SK-N-SH treated with all-trans-retinoic acid at 6 μM for 48 hours (cell line): ENCODE measurements at regions not wholly inside any gene's neighbourhood (a gene's known extent, or its start where the extent isn't known, plus 50 kb on each side); places are given as distances from the start of the nearest gene placed in this dataset.

Experiments used
- ATAC-seq: fragments of 200-7000 bp; cut with Tn5 transposase; 3 replicates; pipeline ENCODE4 v1.9.1; 2020; ENCODE audit warnings: mild to moderate bottlenecking, moderate library complexity
- ARNTL ChIP-seq: fragments of 450-650 bp; formaldehyde crosslinking; IDR thresholded peaks from 2 replicates; pipeline ENCODE4 v1.5.0; 2020; ENCODE audit warnings: low read depth, mild to moderate bottlenecking, moderate library complexity, borderline replicate concordance
- BACH2 ChIP-seq: fragments of 250-450 bp; sonication (Bioruptor Pico); IDR thresholded peaks from 2 replicates; pipeline ENCODE4 v1.9.0; 2021; ENCODE audit warnings: mild to moderate bottlenecking, borderline replicate concordance
- CSDC2 ChIP-seq: fragments of 250-450 bp; sonication (Bioruptor Pico); IDR thresholded peaks from 2 replicates; pipeline ENCODE4 v1.5.0; 2020; ENCODE audit warnings: mild to moderate bottlenecking, moderate library complexity
- ESRRG ChIP-seq: fragments of 250-450 bp; sonication (Bioruptor Pico); IDR thresholded peaks from 2 replicates; pipeline ENCODE4 v1.6.1; 2021; ENCODE audit warnings: mild to moderate bottlenecking
- GLIS3 ChIP-seq: fragments of 250-450 bp; sonication (Bioruptor Pico); IDR thresholded peaks from 2 replicates; pipeline ENCODE4 v1.5.0; 2020; ENCODE audit warnings: mild to moderate bottlenecking, moderate library complexity
- ISL1 ChIP-seq: fragments of 250-450 bp; sonication (Bioruptor Pico); IDR thresholded peaks from 2 replicates; pipeline ENCODE4 v2.1.2; 2022; ENCODE audit warnings: mild to moderate bottlenecking, moderate library complexity
- OSR1 ChIP-seq: fragments of 250-450 bp; sonication (Bioruptor Pico); IDR thresholded peaks from 2 replicates; pipeline ENCODE4 v1.8.0; 2022; ENCODE audit warnings: moderate library complexity, mild to moderate bottlenecking, inconsistent platforms
- RARB ChIP-seq: fragments of 250-450 bp; sonication (Bioruptor Pico); IDR thresholded peaks from 2 replicates; pipeline ENCODE4 v1.8.0; 2021; ENCODE audit warnings: mild to moderate bottlenecking, moderate library complexity
- TCF4 ChIP-seq: fragments of 250-450 bp; sonication (Bioruptor Pico); IDR thresholded peaks from 2 replicates; pipeline ENCODE4 v1.8.0; 2021; ENCODE audit warnings: mild to moderate bottlenecking, moderate library complexity, borderline replicate concordance
- TOX ChIP-seq: fragments of 250-450 bp; sonication (Bioruptor Pico); IDR thresholded peaks from 2 replicates; pipeline ENCODE4 v1.8.0; 2021; ENCODE audit warnings: mild to moderate bottlenecking, moderate library complexity, borderline replicate concordance
- ZC3H10 ChIP-seq: fragments of 250-450 bp; sonication (Bioruptor Pico); IDR thresholded peaks from 2 replicates; pipeline ENCODE4 v1.5.1; 2021; ENCODE audit warnings: mild to moderate bottlenecking, moderate library complexity
- ZFP3 ChIP-seq: fragments of 250-450 bp; sonication (Bioruptor Pico); IDR thresholded peaks from 2 replicates; pipeline ENCODE4 v1.5.0; 2020; ENCODE audit warnings: mild to moderate bottlenecking, moderate library complexity
- ZFP30 ChIP-seq: fragments of 450-650 bp; formaldehyde crosslinking; IDR thresholded peaks from 2 replicates; pipeline ENCODE4 v1.5.0; 2022; ENCODE audit warnings: mild to moderate bottlenecking, moderate library complexity
- ZNF565 ChIP-seq: fragments of 450-650 bp; formaldehyde crosslinking; conservative IDR thresholded peaks from 2 replicates; pipeline ENCODE4 v1.5.0; 2020; ENCODE audit warnings: low read depth, mild to moderate bottlenecking, moderate library complexity
- ZNF70 ChIP-seq: fragments of 450-650 bp; formaldehyde crosslinking; IDR thresholded peaks from 2 replicates; pipeline ENCODE4 v1.5.0; 2020; ENCODE audit warnings: mild to moderate bottlenecking, moderate library complexity
- ZNF8 ChIP-seq: fragments of 450-650 bp; formaldehyde crosslinking; IDR thresholded peaks from 2 replicates; pipeline ENCODE4 v1.5.0; 2020; ENCODE audit warnings: mild to moderate bottlenecking, moderate library complexity
- TF ChIP-seq, protein P1 (sequence below): fragments of 250-450 bp; sonication (Bioruptor Pico); IDR thresholded peaks from 2 replicates; pipeline ENCODE4 v1.5.1; 2020; ENCODE audit warnings: low read depth, mild to moderate bottlenecking, moderate library complexity
- TF ChIP-seq, protein P2 (sequence below): fragments of 250-450 bp; sonication (Bioruptor Pico); IDR thresholded peaks from 2 replicates; pipeline ENCODE4 v1.8.0; 2020; ENCODE audit warnings: mild to moderate bottlenecking, moderate library complexity, borderline replicate concordance
- TF ChIP-seq, protein P3 (sequence below): fragments of 250-450 bp; sonication (Bioruptor Pico); IDR thresholded peaks from 2 replicates; pipeline ENCODE4 v1.8.0; 2021; ENCODE audit warnings: low read depth, mild to moderate bottlenecking, moderate library complexity, borderline replicate concordance
- TF ChIP-seq, protein P4 (sequence below): fragments of 250-450 bp; sonication (Bioruptor Pico); IDR thresholded peaks from 2 replicates; pipeline ENCODE4 v1.5.0; 2020; ENCODE audit warnings: mild to moderate bottlenecking, moderate library complexity

DNA sequence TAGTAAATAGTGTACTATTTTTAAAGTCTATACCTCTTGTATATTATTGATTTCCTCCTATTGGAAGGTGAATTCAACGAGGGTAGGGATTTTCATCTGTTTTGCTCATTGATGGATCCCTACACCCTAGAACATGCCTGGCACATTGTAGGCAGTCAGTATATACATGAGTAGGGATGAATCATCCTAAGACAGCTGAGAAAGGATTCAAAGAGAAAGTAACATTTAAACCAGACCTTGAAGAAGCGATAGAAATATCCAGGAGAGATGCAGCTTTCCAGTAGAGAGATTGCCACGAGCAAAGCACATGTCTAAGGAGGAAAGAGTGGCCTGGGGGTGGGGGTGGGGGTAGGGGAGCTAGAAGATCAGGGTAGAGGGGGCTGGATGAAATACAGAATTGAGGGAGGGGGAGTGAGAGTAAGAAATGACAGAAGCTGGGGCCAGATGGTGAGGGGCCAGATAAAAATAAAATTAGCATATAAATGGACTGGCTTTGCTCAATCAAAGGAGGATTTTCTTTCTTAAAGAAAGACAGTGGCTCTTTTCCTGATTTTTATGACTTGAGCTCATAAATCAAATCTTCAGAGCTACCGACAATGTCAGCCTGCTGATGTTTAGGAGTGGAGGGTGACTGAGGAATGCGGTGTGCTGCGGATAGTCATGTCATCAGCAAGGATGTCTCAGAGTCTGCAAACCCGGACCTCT is 168.2 kb downstream of the SAMD5 start:
- no peak for ATAC-seq
- TF ChIP-seq OSR1 (CRISPR knock-in tag) (no peak), GLIS3 (CRISPR knock-in tag) (no peak), ISL1 (CRISPR knock-in tag) (no peak), ZFP3 (CRISPR knock-in tag) (no peak), ZC3H10 (CRISPR knock-in tag) (no peak), ARNTL (no peak)
- TF ChIP-seq, protein P1, sequence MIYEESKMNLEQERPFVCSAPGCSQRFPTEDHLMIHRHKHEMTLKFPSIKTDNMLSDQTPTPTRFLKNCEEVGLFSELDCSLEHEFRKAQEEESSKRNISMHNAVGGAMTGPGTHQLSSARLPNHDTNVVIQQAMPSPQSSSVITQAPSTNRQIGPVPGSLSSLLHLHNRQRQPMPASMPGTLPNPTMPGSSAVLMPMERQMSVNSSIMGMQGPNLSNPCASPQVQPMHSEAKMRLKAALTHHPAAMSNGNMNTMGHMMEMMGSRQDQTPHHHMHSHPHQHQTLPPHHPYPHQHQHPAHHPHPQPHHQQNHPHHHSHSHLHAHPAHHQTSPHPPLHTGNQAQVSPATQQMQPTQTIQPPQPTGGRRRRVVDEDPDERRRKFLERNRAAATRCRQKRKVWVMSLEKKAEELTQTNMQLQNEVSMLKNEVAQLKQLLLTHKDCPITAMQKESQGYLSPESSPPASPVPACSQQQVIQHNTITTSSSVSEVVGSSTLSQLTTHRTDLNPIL (CRISPR knock-in tag), result no peak
- TF ChIP-seq, protein P2, sequence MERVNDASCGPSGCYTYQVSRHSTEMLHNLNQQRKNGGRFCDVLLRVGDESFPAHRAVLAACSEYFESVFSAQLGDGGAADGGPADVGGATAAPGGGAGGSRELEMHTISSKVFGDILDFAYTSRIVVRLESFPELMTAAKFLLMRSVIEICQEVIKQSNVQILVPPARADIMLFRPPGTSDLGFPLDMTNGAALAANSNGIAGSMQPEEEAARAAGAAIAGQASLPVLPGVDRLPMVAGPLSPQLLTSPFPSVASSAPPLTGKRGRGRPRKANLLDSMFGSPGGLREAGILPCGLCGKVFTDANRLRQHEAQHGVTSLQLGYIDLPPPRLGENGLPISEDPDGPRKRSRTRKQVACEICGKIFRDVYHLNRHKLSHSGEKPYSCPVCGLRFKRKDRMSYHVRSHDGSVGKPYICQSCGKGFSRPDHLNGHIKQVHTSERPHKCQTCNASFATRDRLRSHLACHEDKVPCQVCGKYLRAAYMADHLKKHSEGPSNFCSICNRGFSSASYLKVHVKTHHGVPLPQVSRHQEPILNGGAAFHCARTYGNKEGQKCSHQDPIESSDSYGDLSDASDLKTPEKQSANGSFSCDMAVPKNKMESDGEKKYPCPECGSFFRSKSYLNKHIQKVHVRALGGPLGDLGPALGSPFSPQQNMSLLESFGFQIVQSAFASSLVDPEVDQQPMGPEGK (CRISPR knock-in tag), result no peak

DNA sequence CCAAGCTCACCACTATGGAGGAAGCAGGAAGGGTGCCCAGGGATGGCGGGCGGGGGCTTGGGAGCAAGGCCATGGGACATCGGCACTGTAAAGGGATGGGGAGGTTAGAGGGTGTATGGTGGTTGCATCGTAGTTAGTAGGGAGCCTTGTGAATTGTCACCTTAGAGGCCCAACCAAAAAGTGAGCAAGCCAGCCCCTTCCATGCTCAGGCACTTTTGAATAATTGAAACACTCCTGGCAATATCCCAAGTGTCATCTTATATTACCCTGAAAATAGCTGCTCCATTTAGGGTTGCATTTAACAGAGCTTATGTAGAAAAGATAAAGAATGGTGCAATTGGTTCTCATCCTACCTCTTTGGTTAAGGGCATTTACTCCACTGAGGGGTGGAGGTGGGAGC is 169.2 kb downstream of the SAMD5 start:
- ATAC-seq, result no peak
- TF ChIP-seq OSR1 (CRISPR knock-in tag) (no peak), CSDC2 (CRISPR knock-in tag) (no peak), ZFP30 (no peak), TOX (no peak), ESRRG (CRISPR knock-in tag) (no peak), ZFP3 (CRISPR knock-in tag) (no peak), ISL1 (CRISPR knock-in tag) (no peak), ZC3H10 (CRISPR knock-in tag) (no peak)

DNA sequence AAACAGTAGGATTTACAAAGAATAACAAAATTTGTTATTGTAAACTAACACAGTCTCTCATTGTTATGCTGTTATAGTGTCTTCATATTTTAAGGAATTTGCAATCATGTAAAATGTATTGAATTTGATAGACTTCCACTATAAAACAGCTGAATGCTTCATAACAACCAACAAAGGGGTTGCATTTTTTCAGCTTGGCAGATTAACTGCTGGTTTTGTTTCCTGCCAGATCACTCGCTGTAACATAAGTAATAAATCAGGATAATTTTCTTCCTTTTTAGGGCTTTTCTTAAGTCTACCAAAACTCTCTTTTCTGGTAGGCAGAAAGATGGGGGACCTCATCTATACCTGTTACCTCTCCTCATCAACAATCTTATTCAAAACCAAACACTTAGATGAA is 169.8 kb downstream of the SAMD5 start:
- TF ChIP-seq ZNF8 (CRISPR knock-in tag) (no peak), CSDC2 (CRISPR knock-in tag) (no peak), OSR1 (CRISPR knock-in tag) (no peak), GLIS3 (CRISPR knock-in tag) (no peak), ARNTL (no peak), ISL1 (CRISPR knock-in tag) (no peak), ZFP3 (CRISPR knock-in tag) (no peak), TCF4 (CRISPR knock-in tag) (no peak), ZC3H10 (CRISPR knock-in tag) (no peak), BACH2 (no peak)
- TF ChIP-seq, protein P3, sequence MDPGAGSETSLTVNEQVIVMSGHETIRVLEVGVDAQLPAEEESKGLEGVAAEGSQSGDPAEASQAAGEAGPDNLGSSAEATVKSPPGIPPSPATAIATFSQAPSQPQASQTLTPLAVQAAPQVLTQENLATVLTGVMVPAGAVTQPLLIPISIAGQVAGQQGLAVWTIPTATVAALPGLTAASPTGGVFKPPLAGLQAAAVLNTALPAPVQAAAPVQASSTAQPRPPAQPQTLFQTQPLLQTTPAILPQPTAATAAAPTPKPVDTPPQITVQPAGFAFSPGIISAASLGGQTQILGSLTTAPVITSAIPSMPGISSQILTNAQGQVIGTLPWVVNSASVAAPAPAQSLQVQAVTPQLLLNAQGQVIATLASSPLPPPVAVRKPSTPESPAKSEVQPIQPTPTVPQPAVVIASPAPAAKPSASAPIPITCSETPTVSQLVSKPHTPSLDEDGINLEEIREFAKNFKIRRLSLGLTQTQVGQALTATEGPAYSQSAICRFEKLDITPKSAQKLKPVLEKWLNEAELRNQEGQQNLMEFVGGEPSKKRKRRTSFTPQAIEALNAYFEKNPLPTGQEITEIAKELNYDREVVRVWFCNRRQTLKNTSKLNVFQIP (CRISPR knock-in tag), result no peak
- TF ChIP-seq, protein P1 (CRISPR knock-in tag), result no peak
- TF ChIP-seq, protein P4, sequence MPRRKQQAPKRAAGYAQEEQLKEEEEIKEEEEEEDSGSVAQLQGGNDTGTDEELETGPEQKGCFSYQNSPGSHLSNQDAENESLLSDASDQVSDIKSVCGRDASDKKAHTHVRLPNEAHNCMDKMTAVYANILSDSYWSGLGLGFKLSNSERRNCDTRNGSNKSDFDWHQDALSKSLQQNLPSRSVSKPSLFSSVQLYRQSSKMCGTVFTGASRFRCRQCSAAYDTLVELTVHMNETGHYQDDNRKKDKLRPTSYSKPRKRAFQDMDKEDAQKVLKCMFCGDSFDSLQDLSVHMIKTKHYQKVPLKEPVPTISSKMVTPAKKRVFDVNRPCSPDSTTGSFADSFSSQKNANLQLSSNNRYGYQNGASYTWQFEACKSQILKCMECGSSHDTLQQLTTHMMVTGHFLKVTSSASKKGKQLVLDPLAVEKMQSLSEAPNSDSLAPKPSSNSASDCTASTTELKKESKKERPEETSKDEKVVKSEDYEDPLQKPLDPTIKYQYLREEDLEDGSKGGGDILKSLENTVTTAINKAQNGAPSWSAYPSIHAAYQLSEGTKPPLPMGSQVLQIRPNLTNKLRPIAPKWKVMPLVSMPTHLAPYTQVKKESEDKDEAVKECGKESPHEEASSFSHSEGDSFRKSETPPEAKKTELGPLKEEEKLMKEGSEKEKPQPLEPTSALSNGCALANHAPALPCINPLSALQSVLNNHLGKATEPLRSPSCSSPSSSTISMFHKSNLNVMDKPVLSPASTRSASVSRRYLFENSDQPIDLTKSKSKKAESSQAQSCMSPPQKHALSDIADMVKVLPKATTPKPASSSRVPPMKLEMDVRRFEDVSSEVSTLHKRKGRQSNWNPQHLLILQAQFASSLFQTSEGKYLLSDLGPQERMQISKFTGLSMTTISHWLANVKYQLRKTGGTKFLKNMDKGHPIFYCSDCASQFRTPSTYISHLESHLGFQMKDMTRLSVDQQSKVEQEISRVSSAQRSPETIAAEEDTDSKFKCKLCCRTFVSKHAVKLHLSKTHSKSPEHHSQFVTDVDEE (CRISPR knock-in tag), result no peak
- ATAC-seq, result no peak

DNA sequence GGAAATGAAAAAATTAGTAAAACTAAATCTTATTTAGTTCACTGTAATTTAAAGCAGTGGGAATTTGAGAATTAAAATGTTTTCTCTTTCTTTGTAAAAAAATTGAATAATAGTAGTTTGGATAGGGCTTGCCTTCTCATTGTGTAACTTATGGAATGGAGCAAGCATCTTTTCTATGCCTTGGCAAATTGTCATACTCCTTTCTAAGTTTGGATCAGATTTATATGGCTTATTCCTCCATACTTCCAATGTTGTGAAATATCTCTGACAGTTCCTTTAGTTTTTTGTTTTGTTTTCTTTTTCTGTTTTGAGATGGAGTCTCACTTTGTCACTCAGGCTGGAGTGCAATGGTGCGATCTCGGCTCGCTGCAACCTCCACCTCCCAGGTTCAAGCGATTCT is 176.4 kb downstream of the SAMD5 start:
- ATAC-seq, result no peak
- TF ChIP-seq ZNF70 (CRISPR knock-in tag) (no peak), ESRRG (CRISPR knock-in tag) (no peak), TCF4 (CRISPR knock-in tag) (no peak), ZNF8 (CRISPR knock-in tag) (no peak), RARB (no peak), OSR1 (CRISPR knock-in tag) (no peak), ZC3H10 (CRISPR knock-in tag) (no peak), ZNF565 (no peak), BACH2 (no peak), ARNTL (no peak)
- TF ChIP-seq, protein P1 (CRISPR knock-in tag), result no peak
- TF ChIP-seq, protein P4 (CRISPR knock-in tag), result no peak
